H9 (cell line): ENCODE measurements at regions not wholly inside any gene's neighbourhood (a gene's known extent, or its start where the extent isn't known, plus 50 kb on each side); places are given as distances from the start of the nearest gene placed in this dataset.

ENCODE experiments used
- DNase-seq: peaks from one replicate; pipeline ENCODE4 v3.0.0-alpha.2; 2017
- H2AFZ ChIP-seq: one replicate; pipeline ENCODE4 v1.6.1; 2013; ENCODE audit warnings: mild to moderate bottlenecking, low read length, control low read depth, moderate library complexity
- H2AK5ac ChIP-seq: 2 replicates; pipeline ENCODE4 v1.6.1; 2013; ENCODE audit warnings: low read length, control low read depth, mixed read lengths; ENCODE audit not compliant: insufficient read length
- H2BK120ac ChIP-seq: one replicate; pipeline ENCODE4 v1.6.1; 2013; ENCODE audit warnings: low read depth, mild to moderate bottlenecking, low read length, control low read depth, inconsistent platforms; ENCODE audit not compliant: poor library complexity, severe bottlenecking
- H2BK12ac ChIP-seq: 2 replicates; pipeline ENCODE4 v1.6.1; 2013; ENCODE audit warnings: low read length, control low read depth, mixed read lengths, low read depth; ENCODE audit not compliant: insufficient read length
- H2BK15ac ChIP-seq: 2 replicates; pipeline ENCODE4 v1.6.1; 2013; ENCODE audit warnings: low read depth, low read length, control low read depth
- H2BK20ac ChIP-seq: one replicate; pipeline ENCODE4 v1.6.1; 2013; ENCODE audit warnings: low read depth, mild to moderate bottlenecking, low read length, control low read depth, inconsistent platforms; ENCODE audit not compliant: poor library complexity, severe bottlenecking
- H2BK5ac ChIP-seq: 2 replicates; pipeline ENCODE4 v1.6.1; 2013; ENCODE audit warnings: low read length, control low read depth, mixed read lengths; ENCODE audit not compliant: insufficient read length
- H3K14ac ChIP-seq: 2 replicates; pipeline ENCODE4 v1.6.1; 2013; ENCODE audit warnings: low read length, control low read depth; ENCODE audit not compliant: insufficient read depth
- H3K18ac ChIP-seq: 2 replicates; pipeline ENCODE4 v1.6.1; 2013; ENCODE audit warnings: low read depth, mild to moderate bottlenecking, mixed read lengths, low read length, control low read depth; ENCODE audit not compliant: insufficient read length
- H3K23ac ChIP-seq: 2 replicates; pipeline ENCODE4 v1.6.1; 2013; ENCODE audit warnings: low read length, control low read depth, mixed read lengths, low read depth; ENCODE audit not compliant: insufficient read length
- H3K23me2 ChIP-seq: 2 replicates; pipeline ENCODE4 v1.6.1; 2013; ENCODE audit warnings: low read depth, mild to moderate bottlenecking, mixed read lengths, low read length, control low read depth; ENCODE audit not compliant: insufficient read length, poor library complexity, severe bottlenecking
- H3K27ac ChIP-seq: 2 replicates; pipeline ENCODE4 v1.5.1; 2013; ENCODE audit warnings: low read length, control low read depth, mixed read lengths, low read depth; ENCODE audit not compliant: insufficient read length
- H3K27me3 ChIP-seq: 2 replicates; pipeline ENCODE4 v1.6.1; 2013; ENCODE audit warnings: low read length, control low read depth, inconsistent platforms; ENCODE audit not compliant: insufficient read depth
- H3K4ac ChIP-seq: 2 replicates; pipeline ENCODE4 v1.6.1; 2013; ENCODE audit warnings: low read depth, mild to moderate bottlenecking, control low read depth, inconsistent platforms, low read length, moderate library complexity
- H3K4me1 ChIP-seq: 2 replicates; pipeline ENCODE4 v1.6.1; 2013; ENCODE audit warnings: low read length, control low read depth, inconsistent platforms; ENCODE audit not compliant: insufficient read depth
- H3K4me2 ChIP-seq: 2 replicates; pipeline ENCODE4 v1.6.1; 2013; ENCODE audit warnings: low read length, control low read depth, mixed read lengths; ENCODE audit not compliant: insufficient read length, insufficient read depth
- H3K56ac ChIP-seq: 2 replicates; pipeline ENCODE4 v1.6.1; 2013; ENCODE audit warnings: low read depth, mild to moderate bottlenecking, mixed read lengths, low read length, control low read depth; ENCODE audit not compliant: insufficient read length
- H3K79me1 ChIP-seq: 2 replicates; pipeline ENCODE4 v1.6.1; 2013; ENCODE audit warnings: low read depth, mild to moderate bottlenecking, moderate library complexity, low read length, control low read depth, inconsistent platforms; ENCODE audit not compliant: insufficient read depth, poor library complexity, severe bottlenecking
- H3K79me2 ChIP-seq: 2 replicates; pipeline ENCODE4 v1.6.1; 2013; ENCODE audit warnings: low read length, control low read depth, inconsistent platforms; ENCODE audit not compliant: insufficient read depth
- H3K9ac ChIP-seq: 2 replicates; pipeline ENCODE4 v1.6.1; 2013; ENCODE audit warnings: low read length, control low read depth, mixed read lengths; ENCODE audit not compliant: insufficient read length; ENCODE audit errors: extremely low read depth
- H3K9me3 ChIP-seq: one replicate; pipeline ENCODE4 v1.6.1; 2013; ENCODE audit warnings: low read depth, low read length, inconsistent platforms; ENCODE audit not compliant: control insufficient read depth
- H3T11ph ChIP-seq: one replicate; pipeline ENCODE4 v1.6.1; 2013; ENCODE audit warnings: mild to moderate bottlenecking, low read length, control low read depth, inconsistent platforms
- H4K20me1 ChIP-seq: one replicate; pipeline ENCODE4 v1.6.1; 2013; ENCODE audit not compliant: control insufficient read depth, insufficient read length, insufficient read depth
- H4K5ac ChIP-seq: 2 replicates; pipeline ENCODE4 v1.6.1; 2013; ENCODE audit warnings: low read depth, mild to moderate bottlenecking, mixed read lengths, low read length, control low read depth; ENCODE audit not compliant: insufficient read length
- H4K8ac ChIP-seq: replicated peaks from 2 replicates; pipeline ENCODE4 v1.6.1; 2013; ENCODE audit warnings: low read length, control low read depth, mixed read lengths, low read depth; ENCODE audit not compliant: insufficient read length
- H4K91ac ChIP-seq: 2 replicates; pipeline ENCODE4 v1.6.1; 2013; ENCODE audit warnings: low read depth, mild to moderate bottlenecking, moderate library complexity, mixed read lengths, low read length, control low read depth; ENCODE audit not compliant: insufficient read length
- H3K27ac Mint-ChIP-seq, 3 experiments: 2 replicates in 2 of 3; 3 replicates in 1 of 3; pipeline ENCODE4 v1.8.0; 2020 to 2021; ENCODE audit warnings: mixed read lengths in 3 of 3, mild to moderate bottlenecking in 1 of 3, moderate library complexity in 1 of 3
- H3K27me3 Mint-ChIP-seq: 2 replicates; pipeline ENCODE4 v1.8.0; 2021; ENCODE audit warnings: low read depth, mild to moderate bottlenecking, moderate library complexity, mixed read lengths
- H3K36me3 Mint-ChIP-seq, 3 experiments: 2 replicates in 2 of 3; 3 replicates in 1 of 3; pipeline ENCODE4 v1.8.0; 2020 to 2021; ENCODE audit warnings: low read depth in 3 of 3, mixed read lengths in 3 of 3; ENCODE audit not compliant: insufficient read depth in 1 of 3
- H3K4me1 Mint-ChIP-seq, 2 experiments: 2 replicates each; pipeline ENCODE4 v1.8.0; 2020; ENCODE audit warnings: mixed read lengths in 2 of 2
- H3K4me3 Mint-ChIP-seq, 2 experiments: 2 replicates in 1 of 2; 3 replicates in 1 of 2; pipeline ENCODE4 v1.8.0; 2020 to 2021; ENCODE audit warnings: mild to moderate bottlenecking in 2 of 2, mixed read lengths in 2 of 2, moderate library complexity in 1 of 2
- H3K9me3 Mint-ChIP-seq, 2 experiments: 2 replicates in 1 of 2; 3 replicates in 1 of 2; pipeline ENCODE4 v1.8.0; 2020; ENCODE audit warnings: mild to moderate bottlenecking in 2 of 2, mixed read lengths in 2 of 2, moderate library complexity in 1 of 2
- WGBS: extraction: QIAGEN DNeasy Blood & Tissue Kit; methylation state at CpG from one replicate; pipeline ENCODE4 v1.1.7; 2013; ENCODE audit warnings: missing lambda C conversion rate, low lambda C conversion rate, mixed read lengths; ENCODE audit not compliant: insufficient read length; ENCODE audit errors: extremely low coverage; 5-methylcytosine and 5-hydroxymethylcytosine counted together
- TF ChIP-seq, protein P1 (sequence below): fragments of 200-600 bp; sonication (generic); conservative IDR thresholded peaks from 3 replicates; pipeline ENCODE4 v1.8.0; 2021; ENCODE audit warnings: antibody characterized with exemption, mild to moderate bottlenecking

DNA sequence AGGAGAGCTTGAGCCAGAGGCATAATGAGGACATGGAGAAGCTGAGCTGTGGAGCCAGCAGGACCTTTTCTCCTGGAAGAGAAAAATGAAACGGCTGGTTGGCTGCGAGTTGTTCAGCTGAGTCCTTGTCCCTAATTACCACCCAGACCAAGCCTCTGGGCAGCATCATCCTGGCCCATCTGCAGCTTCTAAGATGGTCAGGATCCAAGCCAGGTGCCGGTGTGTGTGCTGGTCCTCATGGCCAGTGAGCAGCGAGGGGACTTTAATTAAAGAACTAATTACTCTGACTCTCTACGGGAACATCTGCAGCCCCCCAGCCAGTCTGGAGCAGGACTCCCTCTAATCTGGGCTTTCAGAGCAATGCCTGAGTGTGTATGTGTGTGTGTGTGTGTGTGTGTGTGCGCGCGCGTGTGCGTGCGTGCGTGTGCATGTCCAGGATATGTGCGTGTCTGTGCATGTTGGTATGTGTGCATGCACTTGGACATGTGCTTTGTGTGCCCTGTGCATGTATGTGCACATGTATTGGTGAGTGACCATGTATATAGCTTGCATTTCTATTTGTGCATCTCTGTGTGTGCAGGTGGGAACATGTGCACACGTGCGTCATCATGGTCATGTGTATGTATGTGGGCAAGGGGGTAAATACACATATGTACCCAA lies 173.9 kb downstream of the DHX35 start:
- Histone ChIP-seq H3K23me2 (no peaks in the 10 kb centered on the region), H3K79me2 (no peaks in the 10 kb centered on the region), H3K9me3 (no peaks in the 10 kb centered on the region), H2BK120ac (no peak overlapping the region), H3K9ac (no peak overlapping the region), H2AK5ac (no peak overlapping the region), H4K20me1 (no peaks in the 10 kb centered on the region), H3K14ac (no peak overlapping the region), H3K18ac (no peak overlapping the region), H4K5ac (no peak overlapping the region), H2BK12ac (no peak overlapping the region), H2AFZ (no peak overlapping the region), H3K4ac (no peak overlapping the region), H3K27me3 (no peaks in the 10 kb centered on the region; the same call in 1 of the 2 replicates), H2BK15ac (no peak overlapping the region), H3T11ph (no peak overlapping the region), H3K27ac (no peak overlapping the region), H3K56ac (no peak overlapping the region), H3K23ac (no peak overlapping the region), H3K4me2 (no peak overlapping the region), H3K4me1 (peaks cover 4% of the 10 kb centered on the region; the same call in 1 of the 2 replicates), H4K8ac (no peak overlapping the region), H2BK20ac (no peak overlapping the region), H2BK5ac (no peak overlapping the region), H4K91ac (no peak overlapping the region), H3K79me1 (no peaks in the 10 kb centered on the region)
- H3K9me3 Mint-ChIP-seq, result no peaks in the 10 kb centered on the region
- H3K36me3 Mint-ChIP-seq, result no peaks in the 10 kb centered on the region
- peaks cover 13% of the 10 kb centered on the region for H3K27me3 Mint-ChIP-seq
- no peak overlapping the region for H3K4me3 Mint-ChIP-seq
- WGBS, result no CpG with 5 or more reads among the region's 15 CpGs
- TF ChIP-seq, protein P1, sequence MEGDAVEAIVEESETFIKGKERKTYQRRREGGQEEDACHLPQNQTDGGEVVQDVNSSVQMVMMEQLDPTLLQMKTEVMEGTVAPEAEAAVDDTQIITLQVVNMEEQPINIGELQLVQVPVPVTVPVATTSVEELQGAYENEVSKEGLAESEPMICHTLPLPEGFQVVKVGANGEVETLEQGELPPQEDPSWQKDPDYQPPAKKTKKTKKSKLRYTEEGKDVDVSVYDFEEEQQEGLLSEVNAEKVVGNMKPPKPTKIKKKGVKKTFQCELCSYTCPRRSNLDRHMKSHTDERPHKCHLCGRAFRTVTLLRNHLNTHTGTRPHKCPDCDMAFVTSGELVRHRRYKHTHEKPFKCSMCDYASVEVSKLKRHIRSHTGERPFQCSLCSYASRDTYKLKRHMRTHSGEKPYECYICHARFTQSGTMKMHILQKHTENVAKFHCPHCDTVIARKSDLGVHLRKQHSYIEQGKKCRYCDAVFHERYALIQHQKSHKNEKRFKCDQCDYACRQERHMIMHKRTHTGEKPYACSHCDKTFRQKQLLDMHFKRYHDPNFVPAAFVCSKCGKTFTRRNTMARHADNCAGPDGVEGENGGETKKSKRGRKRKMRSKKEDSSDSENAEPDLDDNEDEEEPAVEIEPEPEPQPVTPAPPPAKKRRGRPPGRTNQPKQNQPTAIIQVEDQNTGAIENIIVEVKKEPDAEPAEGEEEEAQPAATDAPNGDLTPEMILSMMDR, result no peak
- no peak for DNase-seq
- H3K4me1 Mint-ChIP-seq, result peaks cover 6 to 12% of the 10 kb centered on the region in 2 experiments
- H3K27ac Mint-ChIP-seq, result no peak overlapping the region
